ENCODE measurements at regions not wholly inside any gene's neighbourhood (a gene's known extent, or its start where the extent isn't known, plus 50 kb on each side); places are given as distances from the start of the nearest gene placed in this dataset.

- TF ChIP-seq, protein P1, sequence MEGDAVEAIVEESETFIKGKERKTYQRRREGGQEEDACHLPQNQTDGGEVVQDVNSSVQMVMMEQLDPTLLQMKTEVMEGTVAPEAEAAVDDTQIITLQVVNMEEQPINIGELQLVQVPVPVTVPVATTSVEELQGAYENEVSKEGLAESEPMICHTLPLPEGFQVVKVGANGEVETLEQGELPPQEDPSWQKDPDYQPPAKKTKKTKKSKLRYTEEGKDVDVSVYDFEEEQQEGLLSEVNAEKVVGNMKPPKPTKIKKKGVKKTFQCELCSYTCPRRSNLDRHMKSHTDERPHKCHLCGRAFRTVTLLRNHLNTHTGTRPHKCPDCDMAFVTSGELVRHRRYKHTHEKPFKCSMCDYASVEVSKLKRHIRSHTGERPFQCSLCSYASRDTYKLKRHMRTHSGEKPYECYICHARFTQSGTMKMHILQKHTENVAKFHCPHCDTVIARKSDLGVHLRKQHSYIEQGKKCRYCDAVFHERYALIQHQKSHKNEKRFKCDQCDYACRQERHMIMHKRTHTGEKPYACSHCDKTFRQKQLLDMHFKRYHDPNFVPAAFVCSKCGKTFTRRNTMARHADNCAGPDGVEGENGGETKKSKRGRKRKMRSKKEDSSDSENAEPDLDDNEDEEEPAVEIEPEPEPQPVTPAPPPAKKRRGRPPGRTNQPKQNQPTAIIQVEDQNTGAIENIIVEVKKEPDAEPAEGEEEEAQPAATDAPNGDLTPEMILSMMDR (IDR thresholded peaks at IDR 0.05) = no peak
- TF ChIP-seq POLR2A (IDR thresholded peaks at IDR 0.05) = no peak
Observed at GRCh38 chr22:27667121-27667843, 134.3 kb downstream of the MN1 start.

Data from vagina (tissue), 2 donors.